IMR-90 (cell line): ENCODE measurements at regions not wholly inside any gene's neighbourhood (a gene's known extent, or its start where the extent isn't known, plus 50 kb on each side); places are given as distances from the start of the nearest gene placed in this dataset.

Experiments used
- ATAC-seq: fragments of 200-7000 bp; cut with Tn5 transposase; 2 replicates; pipeline ENCODE4 v1.9.1; 2020; ENCODE audit warnings: low read depth, mild to moderate bottlenecking, moderate library complexity
- BruUV-seq: library from RNA; stranded (reverse); fragments of 400-500 nt; replicated peaks from 2 replicates; lab custom pipeline; 2021; lab: Mats Ljungman, UMichigan
- CTCF ChIA-PET: fragments of 300-600 bp; formaldehyde crosslinking; extraction: SDS; loops from one replicate; lab custom pipeline; 2021; ENCODE audit warnings: antibody characterized with exemption; lab: Yijun Ruan, JAX
- POLR2A ChIA-PET: fragments of 300-600 bp; sonication (Branson Sonifier 250); formaldehyde crosslinking; loops from one replicate; lab custom pipeline; 2022; ENCODE audit warnings: antibody characterized with exemption; ENCODE audit not compliant: unreplicated experiment; lab: Charles Lee
- DNase-seq: peaks from one replicate; pipeline ENCODE4 v3.0.0; 2013
- H2AFZ ChIP-seq: replicated peaks from 2 replicates; pipeline ENCODE3; 2013; ENCODE audit warnings: low read length, mild to moderate bottlenecking; ENCODE audit not compliant: poor library complexity
- H2AK5ac ChIP-seq: 2 replicates; pipeline ENCODE4 v1.6.1; 2013; ENCODE audit warnings: low read depth, low read length, inconsistent platforms
- H2AK9ac ChIP-seq: replicated peaks from 2 replicates; pipeline ENCODE3; 2013; ENCODE audit warnings: mild to moderate bottlenecking, low read depth, low read length, moderate library complexity; ENCODE audit not compliant: poor library complexity
- H2BK120ac ChIP-seq: 2 replicates; pipeline ENCODE4 v1.6.1; 2013; ENCODE audit warnings: low read depth, low read length, inconsistent platforms
- H2BK15ac ChIP-seq: 3 replicates; pipeline ENCODE4 v1.6.1; 2013; ENCODE audit warnings: low read depth, low read length, inconsistent platforms
- H2BK20ac ChIP-seq: 2 replicates; pipeline ENCODE4 v1.6.1; 2013; ENCODE audit warnings: low read depth, mild to moderate bottlenecking, inconsistent platforms, low read length, moderate library complexity
- H2BK5ac ChIP-seq: 2 replicates; pipeline ENCODE4 v1.6.1; 2013; ENCODE audit warnings: mild to moderate bottlenecking, low read depth, low read length, inconsistent platforms; ENCODE audit not compliant: poor library complexity, severe bottlenecking
- H3K14ac ChIP-seq: replicated peaks from 2 replicates; pipeline ENCODE4 v1.6.1; 2013; ENCODE audit warnings: low read depth, low read length, inconsistent platforms
- H3K18ac ChIP-seq: 2 replicates; pipeline ENCODE4 v1.6.1; 2013; ENCODE audit warnings: low read depth, low read length, control low read depth
- H3K23ac ChIP-seq: 2 replicates; pipeline ENCODE4 v1.6.1; 2013; ENCODE audit warnings: low read depth, low read length, inconsistent platforms
- H3K27ac ChIP-seq: 2 replicates; pipeline ENCODE4 v1.5.1; 2013; ENCODE audit warnings: mild to moderate bottlenecking, control low read depth, low read length; ENCODE audit not compliant: insufficient read depth
- H3K27me3 ChIP-seq: 2 replicates; pipeline ENCODE4 v1.6.1; 2013; ENCODE audit warnings: low read length; ENCODE audit not compliant: control insufficient read depth, insufficient read depth
- H3K36me3 ChIP-seq: 2 replicates; pipeline ENCODE4 v1.6.1; 2013; ENCODE audit warnings: low read length, mixed read lengths; ENCODE audit not compliant: control insufficient read depth, insufficient read depth
- H3K4ac ChIP-seq: 2 replicates; pipeline ENCODE4 v1.6.1; 2013; ENCODE audit warnings: low read depth, low read length, inconsistent platforms
- H3K4me1 ChIP-seq: 2 replicates; pipeline ENCODE4 v1.6.1; 2013; ENCODE audit warnings: low read length, mixed read lengths; ENCODE audit not compliant: control insufficient read depth, insufficient read depth
- H3K4me2 ChIP-seq: 2 replicates; pipeline ENCODE4 v1.6.1; 2013; ENCODE audit warnings: low read depth, mild to moderate bottlenecking, control low read depth, low read length, moderate library complexity
- H3K4me3 ChIP-seq: 2 replicates; pipeline ENCODE4 v1.5.1; 2013; ENCODE audit warnings: low read depth, mild to moderate bottlenecking, control low read depth, low read length, moderate library complexity; ENCODE audit not compliant: insufficient read depth
- H3K56ac ChIP-seq: 2 replicates; pipeline ENCODE4 v1.6.1; 2013; ENCODE audit warnings: low read length, inconsistent platforms; ENCODE audit not compliant: insufficient read depth; ENCODE audit errors: extremely low read depth
- H3K79me1 ChIP-seq, 2 experiments: 2 replicates each; pipeline ENCODE4 v1.6.1; 2013; ENCODE audit warnings: low read length in 2 of 2, inconsistent platforms in 1 of 2, low read depth in 1 of 2
- H3K9ac ChIP-seq: 2 replicates; pipeline ENCODE4 v1.6.1; 2013; ENCODE audit warnings: low read depth, low read length, control low read depth
- H3K9me1 ChIP-seq: 2 replicates; pipeline ENCODE4 v1.6.1; 2013; ENCODE audit warnings: low read length, inconsistent platforms; ENCODE audit not compliant: insufficient read depth
- H3K9me3 ChIP-seq: 2 replicates; pipeline ENCODE4 v1.6.1; 2013; ENCODE audit warnings: low read length; ENCODE audit not compliant: control insufficient read depth, insufficient read depth
- H4K20me1 ChIP-seq: 2 replicates; pipeline ENCODE4 v1.6.1; 2013; ENCODE audit warnings: low read length, inconsistent platforms; ENCODE audit not compliant: insufficient read depth
- H4K5ac ChIP-seq: 2 replicates; pipeline ENCODE4 v1.6.1; 2013; ENCODE audit warnings: mild to moderate bottlenecking, low read depth, low read length, control low read depth
- H4K8ac ChIP-seq, 2 experiments: 2 replicates each; pipeline ENCODE4 v1.6.1; 2013; ENCODE audit warnings: low read depth in 2 of 2, low read length in 2 of 2, control low read depth in 1 of 2, inconsistent platforms in 1 of 2
- H4K91ac ChIP-seq: 2 replicates; pipeline ENCODE4 v1.6.1; 2013; ENCODE audit warnings: low read depth, low read length, inconsistent platforms; ENCODE audit not compliant: insufficient read depth
- BHLHE40 ChIP-seq: fragments of 150-350 bp; IDR thresholded peaks from 2 replicates; pipeline ENCODE4 v1.6.1; 2016; ENCODE audit warnings: mild to moderate bottlenecking, low read depth, low read length
- CTCF ChIP-seq: conservative IDR thresholded peaks from 2 replicates; pipeline ENCODE4 v1.5.1; 2012; ENCODE audit warnings: mild to moderate bottlenecking, low read depth, low read length, improper control_type of control experiment
- MAFK ChIP-seq: IDR thresholded peaks from 2 replicates; pipeline ENCODE4 v1.6.1; 2012; ENCODE audit warnings: low read depth, low read length, improper control_type of control experiment
- MAZ ChIP-seq: IDR thresholded peaks from 2 replicates; pipeline ENCODE4 v1.6.1; 2012; ENCODE audit warnings: low read depth, mild to moderate bottlenecking, low read length, improper control_type of control experiment, moderate library complexity, borderline replicate concordance
- MXI1 ChIP-seq: IDR thresholded peaks from 2 replicates; pipeline ENCODE4 v1.6.1; 2012; ENCODE audit warnings: low read depth, mild to moderate bottlenecking, low read length, moderate library complexity, borderline replicate concordance
- NFE2L2 ChIP-seq: fragments of 150-350 bp; IDR thresholded peaks from 2 replicates; pipeline ENCODE4 v1.6.1; 2016; ENCODE audit warnings: low read depth, mild to moderate bottlenecking, low read length
- RCOR1 ChIP-seq: IDR thresholded peaks from 2 replicates; pipeline ENCODE4 v1.6.1; 2012; ENCODE audit warnings: mild to moderate bottlenecking, low read length, improper control_type of control experiment; ENCODE audit not compliant: insufficient replicate concordance
- RFX5 ChIP-seq: IDR thresholded peaks from 2 replicates; pipeline ENCODE4 v1.8.0; 2012; ENCODE audit warnings: low read depth, mild to moderate bottlenecking, low read length, moderate library complexity
- SMC3 ChIP-seq: fragments of 150-350 bp; IDR thresholded peaks from 2 replicates; pipeline ENCODE4 v1.6.1; 2016; ENCODE audit warnings: low read depth, mild to moderate bottlenecking, antibody characterized with exemption, low read length, moderate library complexity
- WGBS, 2 experiments: methylation state at CpG; one replicate each; pipeline versions ENCODE4 v1.1.5 to v1.1.7; 2013; ENCODE audit warnings: missing lambda C conversion rate in 2 of 2; ENCODE audit not compliant: insufficient read length in 1 of 2; ENCODE audit errors: extremely low coverage in 2 of 2; 5-methylcytosine and 5-hydroxymethylcytosine counted together
- dilution Hi-C: fragments of 300-500 bp; cut with HindIII; formaldehyde crosslinking; loops from one replicate; pipeline ENCODE4 v1.14.3; 2018; ENCODE audit warnings: low sequenced_read_pairs; ENCODE audit not compliant: unreplicated experiment
- in situ Hi-C: fragments of 300-500 bp; cut with MboI; formaldehyde crosslinking; loops from 3 replicates; pipeline ENCODE4 v1.14.3; 2019; ENCODE audit warnings: low sequenced_read_pairs, inconsistent platforms, mixed read lengths
- intact Hi-C: fragments of 100-400 bp; cut with micrococcal nuclease; formaldehyde crosslinking; loops from 2 replicates; pipeline ENCODE4 v1.10.0; 2022

GRCh38 chrX:79082899-79083298 lies 61.6 kb upstream of the GPR174 start:
- no CpG with 5 or more reads among the region's 3 CpGs for WGBS, 2 experiments

More at GRCh38 chrX:79082899-79083298, 61.6 kb upstream of the GPR174 start:
- Histone ChIP-seq H3K4ac (no peak overlapping the region), H2BK20ac (no peak overlapping the region), H3K27me3 (no peaks in the 10 kb centered on the region), H3K9ac (no peak overlapping the region), H3K18ac (no peak overlapping the region), H4K91ac (no peak overlapping the region), H4K8ac (no peak overlapping the region), H3K14ac (no peak overlapping the region), H3K9me3 (no peaks in the 10 kb centered on the region), H2AK9ac (no peak overlapping the region), H2BK15ac (no peak overlapping the region), H3K9me1 (no peaks in the 10 kb centered on the region), H3K4me3 (no peak overlapping the region), H2AK5ac (no peak overlapping the region), H4K5ac (no peak overlapping the region), H3K4me2 (no peak overlapping the region), H3K56ac (no peak overlapping the region), H3K79me1 (no peaks in the 10 kb centered on the region), H3K27ac (no peak overlapping the region), H3K23ac (no peak overlapping the region), H3K4me1 (no peaks in the 10 kb centered on the region), H2AFZ (no peak overlapping the region), H2BK5ac (no peak overlapping the region), H4K20me1 (no peaks in the 10 kb centered on the region), H2BK120ac (no peak overlapping the region), H3K36me3 (no peaks in the 10 kb centered on the region)
- ChIA-PET POLR2A (no interaction called here), CTCF (no interaction called here)
- in situ Hi-C loops (loop anchor here (25.0 kb wide), 1 partner anchor 521 kb away; no protein-coding TSS in a partner anchor), intact Hi-C loops (loop anchor here (1.0 to 5.0 kb wide), 3 partner anchors 374 to 528 kb away; no protein-coding TSS in a partner anchor), dilution Hi-C loops (no loop called here)
- ATAC-seq: no peak
- BruUV-seq: no TSS peak
- no peak for TF ChIP-seq NFE2L2
- no peak for TF ChIP-seq MXI1
- no peak for TF ChIP-seq MAZ
- no peak for TF ChIP-seq BHLHE40
- no peak for TF ChIP-seq MAFK
- no peak for TF ChIP-seq CTCF
- TF ChIP-seq RCOR1: no peak
- no peak for TF ChIP-seq SMC3
- no peak for TF ChIP-seq RFX5
- no peak for DNase-seq
